MM.1S (cell line): ENCODE measurements at regions not wholly inside any gene's neighbourhood (a gene's known extent, or its start where the extent isn't known, plus 50 kb on each side); places are given as distances from the start of the nearest gene placed in this dataset.

ENCODE experiments used
- EZH2 ChIP-seq: fragments of 300-600 bp; sonication (generic); optimal IDR thresholded peaks from 2 replicates; pipeline ENCODE3; 2017; ENCODE audit warnings: low read depth, mild to moderate bottlenecking, antibody characterized with exemption, low read length, mixed read lengths
- EZH2phosphoT487 ChIP-seq: fragments of 300-600 bp; sonication (generic); IDR thresholded peaks from 2 replicates; pipeline ENCODE4 v1.6.1; 2018; ENCODE audit warnings: antibody characterized with exemption, low read length
- TF ChIP-seq, protein P1 (sequence below): fragments of 300-600 bp; sonication (generic); IDR thresholded peaks from 2 replicates; pipeline ENCODE4 v1.5.1; 2016; ENCODE audit warnings: antibody characterized with exemption, low read length, mixed read lengths

DNA sequence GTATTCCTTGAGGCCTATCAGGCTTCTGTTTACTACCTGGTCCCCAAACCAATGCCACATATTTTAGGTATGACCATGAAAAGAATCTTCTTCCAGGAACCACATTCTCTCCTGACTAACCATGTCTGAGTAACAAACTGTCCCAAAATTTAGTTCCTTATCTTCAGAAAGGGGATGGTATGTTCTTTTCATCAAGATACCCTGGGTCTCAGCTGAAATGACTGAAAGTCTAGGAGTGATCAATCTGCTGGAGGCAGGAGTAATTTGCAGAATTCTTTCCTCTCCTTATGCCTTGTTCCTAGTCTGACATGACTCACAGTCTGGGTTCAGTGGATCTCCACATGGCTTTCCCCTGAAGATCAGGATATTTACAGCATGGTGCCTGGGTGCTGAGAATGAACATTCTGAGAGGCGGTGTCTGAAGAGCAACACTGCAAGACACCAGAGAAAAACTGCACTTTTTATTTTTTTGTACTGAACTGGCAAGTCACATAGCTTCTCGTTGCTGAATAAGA is 665.5 kb downstream of the TLL1 start:
- TF ChIP-seq, protein P1, sequence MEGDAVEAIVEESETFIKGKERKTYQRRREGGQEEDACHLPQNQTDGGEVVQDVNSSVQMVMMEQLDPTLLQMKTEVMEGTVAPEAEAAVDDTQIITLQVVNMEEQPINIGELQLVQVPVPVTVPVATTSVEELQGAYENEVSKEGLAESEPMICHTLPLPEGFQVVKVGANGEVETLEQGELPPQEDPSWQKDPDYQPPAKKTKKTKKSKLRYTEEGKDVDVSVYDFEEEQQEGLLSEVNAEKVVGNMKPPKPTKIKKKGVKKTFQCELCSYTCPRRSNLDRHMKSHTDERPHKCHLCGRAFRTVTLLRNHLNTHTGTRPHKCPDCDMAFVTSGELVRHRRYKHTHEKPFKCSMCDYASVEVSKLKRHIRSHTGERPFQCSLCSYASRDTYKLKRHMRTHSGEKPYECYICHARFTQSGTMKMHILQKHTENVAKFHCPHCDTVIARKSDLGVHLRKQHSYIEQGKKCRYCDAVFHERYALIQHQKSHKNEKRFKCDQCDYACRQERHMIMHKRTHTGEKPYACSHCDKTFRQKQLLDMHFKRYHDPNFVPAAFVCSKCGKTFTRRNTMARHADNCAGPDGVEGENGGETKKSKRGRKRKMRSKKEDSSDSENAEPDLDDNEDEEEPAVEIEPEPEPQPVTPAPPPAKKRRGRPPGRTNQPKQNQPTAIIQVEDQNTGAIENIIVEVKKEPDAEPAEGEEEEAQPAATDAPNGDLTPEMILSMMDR: no peak
- TF ChIP-seq EZH2: no peak
- TF ChIP-seq EZH2phosphoT487: no peak
